GM20431 (cell line): ENCODE measurements at regions not wholly inside any gene's neighbourhood (a gene's known extent, or its start where the extent isn't known, plus 50 kb on each side); places are given as distances from the start of the nearest gene placed in this dataset.

Experiments used
- in situ Hi-C: fragments of 300-500 bp; cut with MseI, MboI; formaldehyde crosslinking; loops from one replicate; pipeline ENCODE4 v1.15.0; 2020; ENCODE audit warnings: low sequenced_read_pairs; ENCODE audit not compliant: unreplicated experiment

- in situ Hi-C loops = no loop called here
Observed at GRCh38 chr2:207284556-207285472, 119.1 kb upstream of the KLF7 start.

DNA sequence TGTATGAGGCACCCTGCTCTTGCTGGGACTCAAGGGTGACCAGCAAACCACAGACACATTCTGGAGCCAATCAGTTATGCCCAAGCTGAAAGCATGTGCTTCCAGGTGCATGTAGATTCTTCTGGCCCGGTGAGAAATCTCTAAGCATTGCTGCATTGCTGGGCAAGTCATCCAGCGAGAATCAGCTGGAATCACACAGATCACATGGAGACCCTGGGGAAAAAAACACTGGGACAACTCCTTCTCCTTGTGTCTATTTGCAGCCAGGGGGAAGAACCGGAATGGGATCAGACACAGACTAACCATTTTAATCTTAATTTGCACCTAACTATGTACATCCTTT, 119.7 kb upstream of the KLF7 start:
- in situ Hi-C loops = no loop called here

- in situ Hi-C loops = no loop called here
Observed at GRCh38 chr2:207286106-207286505, 120.4 kb upstream of the KLF7 start.

DNA sequence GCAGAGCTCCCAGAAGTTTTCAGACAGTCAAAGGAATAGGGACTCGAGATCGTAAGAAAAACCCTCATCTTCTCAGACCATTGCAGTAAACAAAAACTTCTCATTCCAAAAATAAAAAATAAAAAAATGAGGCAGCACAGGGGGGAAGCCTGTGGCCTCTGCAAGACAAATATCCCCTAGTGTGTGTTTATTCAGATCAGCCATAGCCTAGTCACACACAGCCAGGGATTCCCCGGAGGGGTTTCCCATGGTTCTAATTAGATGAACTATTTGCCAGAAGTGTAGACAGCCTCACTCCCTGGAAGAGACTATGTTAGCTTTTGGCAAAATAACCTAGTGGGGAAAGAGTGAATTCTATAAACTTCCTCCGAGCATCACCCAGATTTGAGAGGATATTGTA, 122.9 kb upstream of the KLF7 start:
- in situ Hi-C loops = no loop called here

GRCh38 chr2:207289295-207290018, 123.7 kb upstream of the KLF7 start:
- in situ Hi-C loops = no loop called here

DNA sequence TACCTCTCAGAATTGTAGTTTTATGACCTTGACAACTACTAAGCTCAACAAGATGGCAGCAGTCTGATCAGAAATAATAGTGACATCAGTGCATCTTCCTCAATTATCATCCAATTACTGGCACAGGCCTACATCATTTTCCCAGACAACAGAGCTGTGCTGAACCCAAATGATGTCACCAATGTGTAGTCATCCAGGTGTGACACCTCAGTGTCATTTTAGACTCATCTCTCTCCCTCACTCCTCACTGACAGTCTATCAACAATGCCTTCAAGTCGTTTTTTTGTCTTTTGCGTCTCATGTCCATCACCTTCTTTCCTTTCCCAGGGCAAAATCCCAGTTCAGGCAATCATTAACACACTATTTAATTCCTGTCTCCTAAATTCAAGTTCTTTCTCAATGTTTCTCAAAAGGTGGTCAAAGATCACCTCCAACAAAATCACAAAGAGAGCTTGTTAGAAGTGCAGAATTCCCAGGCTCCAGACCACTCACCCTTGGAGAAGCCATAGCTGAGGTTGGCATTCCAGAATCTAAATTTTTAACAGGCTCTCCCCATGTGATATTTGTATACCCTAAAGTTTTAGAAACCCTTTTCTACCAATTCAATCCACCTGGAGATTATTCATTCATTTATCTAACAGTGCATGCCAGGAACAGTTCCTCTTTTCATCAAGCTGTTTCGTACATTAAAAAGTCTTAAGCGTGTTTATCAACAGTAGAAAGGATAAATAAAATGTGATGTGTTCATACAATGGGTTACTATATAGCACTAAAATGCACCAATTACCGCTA, 125.3 kb upstream of the KLF7 start:
- in situ Hi-C loops = no loop called here

GRCh38 chr2:207291625-207292252, 126.0 kb upstream of the KLF7 start:
- in situ Hi-C loops = no loop called here

DNA sequence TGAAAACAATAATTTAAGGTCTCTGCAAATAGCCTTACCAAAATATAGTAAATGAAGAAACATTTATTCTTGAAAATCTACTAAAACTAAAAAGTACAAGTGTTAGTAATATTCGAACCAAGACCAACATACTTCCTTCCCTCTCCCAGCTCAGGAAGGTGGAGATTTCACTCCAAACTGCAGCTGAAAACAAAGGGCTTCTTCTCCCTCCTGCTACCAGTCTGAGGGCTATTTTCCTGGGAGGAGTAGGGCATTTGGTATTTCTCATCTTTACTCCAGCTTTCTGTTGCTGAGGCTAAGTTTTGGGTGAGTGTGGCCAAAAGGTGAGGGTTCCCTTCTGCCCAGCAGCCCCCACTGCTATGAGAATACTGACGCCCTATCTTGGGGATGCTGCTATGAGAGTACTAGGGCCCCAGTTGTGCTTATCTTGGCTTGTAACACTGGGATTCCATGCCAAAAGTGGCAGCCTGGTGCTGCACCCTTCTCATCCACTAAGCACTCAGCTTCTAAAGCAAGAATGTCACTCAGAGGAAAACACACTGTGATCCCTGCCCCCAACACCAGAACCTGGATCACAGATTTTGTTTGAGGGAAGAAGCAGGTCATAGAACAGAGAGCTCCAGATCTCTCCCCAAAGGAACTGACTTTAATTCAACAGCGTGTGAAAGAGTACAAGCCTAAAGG, 130.7 kb upstream of the KLF7 start:
- in situ Hi-C loops = no loop called here

- in situ Hi-C loops = no loop called here
Observed at GRCh38 chr2:207300817-207301216, 135.1 kb upstream of the KLF7 start.

- in situ Hi-C loops = no loop called here
Observed at GRCh38 chr2:207304761-207305160, 139.0 kb upstream of the KLF7 start.

- in situ Hi-C loops = no loop called here
Observed at GRCh38 chr2:207308519-207309224, 142.9 kb upstream of the KLF7 start.

- in situ Hi-C loops = no loop called here
Observed at GRCh38 chr2:207311316-207312005, 145.7 kb upstream of the KLF7 start.

- in situ Hi-C loops = no loop called here
Observed at GRCh38 chr2:207312006-207312356, 146.2 kb upstream of the KLF7 start.

- in situ Hi-C loops = no loop called here
Observed at GRCh38 chr2:207313947-207314346, 148.2 kb upstream of the KLF7 start.

DNA sequence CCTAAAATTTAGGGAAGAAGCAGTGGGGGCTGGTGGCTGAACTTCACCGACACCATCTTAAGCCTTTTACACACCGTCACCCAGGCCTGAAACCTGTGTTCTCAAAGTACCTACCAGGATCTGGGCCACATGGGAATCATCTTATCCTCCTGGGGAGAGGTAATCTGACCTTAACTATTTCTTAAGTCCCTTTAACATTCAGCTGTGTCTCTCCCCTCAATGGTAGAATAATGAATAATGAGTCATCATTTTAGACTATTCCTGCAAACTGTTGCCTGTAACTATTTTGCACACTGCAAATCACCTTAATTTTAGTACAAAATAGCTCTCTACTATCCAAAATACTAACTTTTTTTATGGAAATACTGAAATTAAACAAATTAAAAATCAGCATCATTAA, 149.4 kb upstream of the KLF7 start:
- in situ Hi-C loops = no loop called here

GRCh38 chr2:207316484-207316883, 150.7 kb upstream of the KLF7 start:
- in situ Hi-C loops = no loop called here

DNA sequence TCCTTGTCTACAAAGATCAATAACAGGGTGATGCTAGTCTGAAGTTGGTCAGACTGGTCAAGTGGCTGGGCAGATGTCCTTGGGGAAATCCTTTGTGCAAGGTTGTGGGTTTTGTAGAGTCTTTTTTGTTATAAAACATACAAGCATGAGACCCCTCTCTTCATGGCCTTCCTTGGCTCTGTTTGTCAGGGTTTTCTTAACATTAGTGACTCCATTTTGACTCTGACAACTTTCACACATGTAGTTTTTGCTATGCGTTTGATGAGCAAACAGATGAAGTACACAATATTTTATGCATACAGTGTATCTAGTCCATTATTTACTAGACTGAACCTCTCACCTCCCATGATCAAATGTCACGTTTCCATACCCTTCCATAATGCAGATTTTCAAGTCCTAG, 151.2 kb upstream of the KLF7 start:
- in situ Hi-C loops = no loop called here

- in situ Hi-C loops = no loop called here
Observed at GRCh38 chr2:207317378-207317984, 151.7 kb upstream of the KLF7 start.
